ENCODE measurements at regions not wholly inside any gene's neighbourhood (a gene's known extent, or its start where the extent isn't known, plus 50 kb on each side); places are given as distances from the start of the nearest gene placed in this dataset.

DNA sequence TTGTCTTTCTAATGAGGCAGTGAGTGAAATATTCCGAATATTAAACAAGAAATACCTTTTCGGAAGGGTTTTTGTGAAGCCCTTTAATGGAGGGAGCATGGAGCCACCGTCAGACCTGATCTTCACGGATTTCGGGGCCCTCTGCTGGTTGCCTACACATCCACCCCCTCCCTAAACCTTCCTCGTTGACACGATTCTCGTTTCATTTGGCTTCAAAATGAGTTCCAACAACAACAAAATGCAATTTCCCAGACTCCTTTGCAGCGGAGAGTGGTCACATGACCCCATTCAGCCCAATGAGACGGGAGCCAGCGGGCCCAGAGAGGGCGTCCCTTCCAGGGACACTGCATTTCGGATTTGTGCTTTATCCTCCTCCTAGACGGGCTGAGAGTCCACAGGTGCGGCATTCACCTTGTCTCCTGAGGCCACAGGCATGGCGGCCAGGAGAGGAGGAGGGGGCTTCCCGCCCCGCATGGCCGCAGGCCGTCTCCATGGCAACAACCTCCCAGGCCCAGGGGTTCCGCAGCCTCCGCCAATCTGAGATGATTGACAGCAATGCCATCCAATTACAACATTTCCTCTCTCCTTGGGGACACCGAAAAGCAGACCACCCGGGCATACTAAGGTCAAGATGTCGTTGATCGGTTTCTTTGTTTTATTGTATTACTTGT lies 259.8 kb downstream of the C16orf95 start:
- TF ChIP-seq EZH2phosphoT487 (IDR thresholded peaks at IDR 0.05; ENCODE audit: insufficient read depth, low read depth): no peak
- no peak for TF ChIP-seq EZH2 (IDR thresholded peaks at IDR 0.05; ENCODE audit: insufficient read depth, poor library complexity, severe bottlenecking)

Data from GM23248 (cell line).